ENCODE measurements at regions not wholly inside any gene's neighbourhood (a gene's known extent, or its start where the extent isn't known, plus 50 kb on each side); places are given as distances from the start of the nearest gene placed in this dataset.

GRCh38 chr1:5369223-5369622 lies 623.0 kb downstream of the NPHP4 start:
- TF ChIP-seq CTCF (IDR thresholded peaks at IDR 0.05) (no peak), POLR2A (IDR thresholded peaks at IDR 0.05) (no peak)

Measured in right lobe of liver (tissue), 4 donors.